IMR-90 (cell line): ENCODE measurements at regions not wholly inside any gene's neighbourhood (a gene's known extent, or its start where the extent isn't known, plus 50 kb on each side); places are given as distances from the start of the nearest gene placed in this dataset.

ENCODE experiments used
- ATAC-seq: fragments of 200-7000 bp; cut with Tn5 transposase; 2 replicates; pipeline ENCODE4 v1.9.1; 2020; ENCODE audit warnings: low read depth, mild to moderate bottlenecking, moderate library complexity
- BruUV-seq: library from RNA; stranded (reverse); fragments of 400-500 nt; replicated peaks from 2 replicates; lab custom pipeline; 2021; lab: Mats Ljungman, UMichigan
- CTCF ChIA-PET: fragments of 300-600 bp; formaldehyde crosslinking; extraction: SDS; loops from one replicate; lab custom pipeline; 2021; ENCODE audit warnings: antibody characterized with exemption; lab: Yijun Ruan, JAX
- POLR2A ChIA-PET: fragments of 300-600 bp; sonication (Branson Sonifier 250); formaldehyde crosslinking; loops from one replicate; lab custom pipeline; 2022; ENCODE audit warnings: antibody characterized with exemption; ENCODE audit not compliant: unreplicated experiment; lab: Charles Lee
- DNase-seq: peaks from one replicate; pipeline ENCODE4 v3.0.0; 2013
- H2AFZ ChIP-seq: replicated peaks from 2 replicates; pipeline ENCODE3; 2013; ENCODE audit warnings: low read length, mild to moderate bottlenecking; ENCODE audit not compliant: poor library complexity
- H2AK5ac ChIP-seq: 2 replicates; pipeline ENCODE4 v1.6.1; 2013; ENCODE audit warnings: low read depth, low read length, inconsistent platforms
- H2AK9ac ChIP-seq: replicated peaks from 2 replicates; pipeline ENCODE3; 2013; ENCODE audit warnings: mild to moderate bottlenecking, low read depth, low read length, moderate library complexity; ENCODE audit not compliant: poor library complexity
- H2BK120ac ChIP-seq: 2 replicates; pipeline ENCODE4 v1.6.1; 2013; ENCODE audit warnings: low read depth, low read length, inconsistent platforms
- H2BK15ac ChIP-seq: 3 replicates; pipeline ENCODE4 v1.6.1; 2013; ENCODE audit warnings: low read depth, low read length, inconsistent platforms
- H2BK20ac ChIP-seq: 2 replicates; pipeline ENCODE4 v1.6.1; 2013; ENCODE audit warnings: low read depth, mild to moderate bottlenecking, inconsistent platforms, low read length, moderate library complexity
- H2BK5ac ChIP-seq: 2 replicates; pipeline ENCODE4 v1.6.1; 2013; ENCODE audit warnings: mild to moderate bottlenecking, low read depth, low read length, inconsistent platforms; ENCODE audit not compliant: poor library complexity, severe bottlenecking
- H3K14ac ChIP-seq: replicated peaks from 2 replicates; pipeline ENCODE4 v1.6.1; 2013; ENCODE audit warnings: low read depth, low read length, inconsistent platforms
- H3K18ac ChIP-seq: 2 replicates; pipeline ENCODE4 v1.6.1; 2013; ENCODE audit warnings: low read depth, low read length, control low read depth
- H3K23ac ChIP-seq: 2 replicates; pipeline ENCODE4 v1.6.1; 2013; ENCODE audit warnings: low read depth, low read length, inconsistent platforms
- H3K27ac ChIP-seq: 2 replicates; pipeline ENCODE4 v1.5.1; 2013; ENCODE audit warnings: mild to moderate bottlenecking, control low read depth, low read length; ENCODE audit not compliant: insufficient read depth
- H3K27me3 ChIP-seq: 2 replicates; pipeline ENCODE4 v1.6.1; 2013; ENCODE audit warnings: low read length; ENCODE audit not compliant: control insufficient read depth, insufficient read depth
- H3K36me3 ChIP-seq: 2 replicates; pipeline ENCODE4 v1.6.1; 2013; ENCODE audit warnings: low read length, mixed read lengths; ENCODE audit not compliant: control insufficient read depth, insufficient read depth
- H3K4ac ChIP-seq: 2 replicates; pipeline ENCODE4 v1.6.1; 2013; ENCODE audit warnings: low read depth, low read length, inconsistent platforms
- H3K4me1 ChIP-seq: 2 replicates; pipeline ENCODE4 v1.6.1; 2013; ENCODE audit warnings: low read length, mixed read lengths; ENCODE audit not compliant: control insufficient read depth, insufficient read depth
- H3K4me2 ChIP-seq: 2 replicates; pipeline ENCODE4 v1.6.1; 2013; ENCODE audit warnings: low read depth, mild to moderate bottlenecking, control low read depth, low read length, moderate library complexity
- H3K4me3 ChIP-seq: 2 replicates; pipeline ENCODE4 v1.5.1; 2013; ENCODE audit warnings: low read depth, mild to moderate bottlenecking, control low read depth, low read length, moderate library complexity; ENCODE audit not compliant: insufficient read depth
- H3K56ac ChIP-seq: 2 replicates; pipeline ENCODE4 v1.6.1; 2013; ENCODE audit warnings: low read length, inconsistent platforms; ENCODE audit not compliant: insufficient read depth; ENCODE audit errors: extremely low read depth
- H3K79me1 ChIP-seq, 2 experiments: 2 replicates each; pipeline ENCODE4 v1.6.1; 2013; ENCODE audit warnings: low read length in 2 of 2, inconsistent platforms in 1 of 2, low read depth in 1 of 2
- H3K9ac ChIP-seq: 2 replicates; pipeline ENCODE4 v1.6.1; 2013; ENCODE audit warnings: low read depth, low read length, control low read depth
- H3K9me1 ChIP-seq: 2 replicates; pipeline ENCODE4 v1.6.1; 2013; ENCODE audit warnings: low read length, inconsistent platforms; ENCODE audit not compliant: insufficient read depth
- H3K9me3 ChIP-seq: 2 replicates; pipeline ENCODE4 v1.6.1; 2013; ENCODE audit warnings: low read length; ENCODE audit not compliant: control insufficient read depth, insufficient read depth
- H4K20me1 ChIP-seq: 2 replicates; pipeline ENCODE4 v1.6.1; 2013; ENCODE audit warnings: low read length, inconsistent platforms; ENCODE audit not compliant: insufficient read depth
- H4K5ac ChIP-seq: 2 replicates; pipeline ENCODE4 v1.6.1; 2013; ENCODE audit warnings: mild to moderate bottlenecking, low read depth, low read length, control low read depth
- H4K8ac ChIP-seq, 2 experiments: 2 replicates each; pipeline ENCODE4 v1.6.1; 2013; ENCODE audit warnings: low read depth in 2 of 2, low read length in 2 of 2, control low read depth in 1 of 2, inconsistent platforms in 1 of 2
- H4K91ac ChIP-seq: 2 replicates; pipeline ENCODE4 v1.6.1; 2013; ENCODE audit warnings: low read depth, low read length, inconsistent platforms; ENCODE audit not compliant: insufficient read depth
- BHLHE40 ChIP-seq: fragments of 150-350 bp; IDR thresholded peaks from 2 replicates; pipeline ENCODE4 v1.6.1; 2016; ENCODE audit warnings: mild to moderate bottlenecking, low read depth, low read length
- CEBPB ChIP-seq: IDR thresholded peaks from 2 replicates; pipeline ENCODE4 v1.6.1; 2012; ENCODE audit warnings: low read depth, low read length, improper control_type of control experiment
- CHD1 ChIP-seq: IDR thresholded peaks from 2 replicates; pipeline ENCODE4 v1.6.1; 2012; ENCODE audit warnings: low read depth, low read length, improper control_type of control experiment
- FOS ChIP-seq: fragments of 150-350 bp; IDR thresholded peaks from 2 replicates; pipeline ENCODE4 v1.6.1; 2016; ENCODE audit warnings: low read depth, low read length
- MAFK ChIP-seq: IDR thresholded peaks from 2 replicates; pipeline ENCODE4 v1.6.1; 2012; ENCODE audit warnings: low read depth, low read length, improper control_type of control experiment
- MAZ ChIP-seq: IDR thresholded peaks from 2 replicates; pipeline ENCODE4 v1.6.1; 2012; ENCODE audit warnings: low read depth, mild to moderate bottlenecking, low read length, improper control_type of control experiment, moderate library complexity, borderline replicate concordance
- MXI1 ChIP-seq: IDR thresholded peaks from 2 replicates; pipeline ENCODE4 v1.6.1; 2012; ENCODE audit warnings: low read depth, mild to moderate bottlenecking, low read length, moderate library complexity, borderline replicate concordance
- NFE2L2 ChIP-seq: fragments of 150-350 bp; IDR thresholded peaks from 2 replicates; pipeline ENCODE4 v1.6.1; 2016; ENCODE audit warnings: low read depth, mild to moderate bottlenecking, low read length
- POLR2A ChIP-seq: IDR thresholded peaks from 2 replicates; pipeline ENCODE4 v1.6.1; 2012; ENCODE audit warnings: mild to moderate bottlenecking, low read depth, low read length
- RAD21 ChIP-seq: IDR thresholded peaks from 2 replicates; pipeline ENCODE4 v1.6.1; 2012; ENCODE audit warnings: low read length, improper control_type of control experiment
- RCOR1 ChIP-seq: IDR thresholded peaks from 2 replicates; pipeline ENCODE4 v1.6.1; 2012; ENCODE audit warnings: mild to moderate bottlenecking, low read length, improper control_type of control experiment; ENCODE audit not compliant: insufficient replicate concordance
- RFX5 ChIP-seq: IDR thresholded peaks from 2 replicates; pipeline ENCODE4 v1.8.0; 2012; ENCODE audit warnings: low read depth, mild to moderate bottlenecking, low read length, moderate library complexity
- SMC3 ChIP-seq: fragments of 150-350 bp; IDR thresholded peaks from 2 replicates; pipeline ENCODE4 v1.6.1; 2016; ENCODE audit warnings: low read depth, mild to moderate bottlenecking, antibody characterized with exemption, low read length, moderate library complexity
- WGBS, 2 experiments: methylation state at CpG; one replicate each; pipeline versions ENCODE4 v1.1.5 to v1.1.7; 2013; ENCODE audit warnings: missing lambda C conversion rate in 2 of 2; ENCODE audit not compliant: insufficient read length in 1 of 2; ENCODE audit errors: extremely low coverage in 2 of 2; 5-methylcytosine and 5-hydroxymethylcytosine counted together
- dilution Hi-C: fragments of 300-500 bp; cut with HindIII; formaldehyde crosslinking; loops from one replicate; pipeline ENCODE4 v1.14.3; 2018; ENCODE audit warnings: low sequenced_read_pairs; ENCODE audit not compliant: unreplicated experiment
- in situ Hi-C: fragments of 300-500 bp; cut with MboI; formaldehyde crosslinking; loops from 3 replicates; pipeline ENCODE4 v1.14.3; 2019; ENCODE audit warnings: low sequenced_read_pairs, inconsistent platforms, mixed read lengths
- intact Hi-C: fragments of 100-400 bp; cut with micrococcal nuclease; formaldehyde crosslinking; loops from 2 replicates; pipeline ENCODE4 v1.10.0; 2022
- TF ChIP-seq, protein P1 (sequence below): conservative IDR thresholded peaks from 2 replicates; pipeline ENCODE4 v1.5.1; 2012; ENCODE audit warnings: mild to moderate bottlenecking, low read depth, low read length, improper control_type of control experiment
- TF ChIP-seq, protein P2 (sequence below): fragments of 150-350 bp; IDR thresholded peaks from 2 replicates; pipeline ENCODE4 v1.6.1; 2016; ENCODE audit warnings: low read depth, mild to moderate bottlenecking, low read length, moderate library complexity, borderline replicate concordance
- TF ChIP-seq, protein P3 (sequence below): fragments of 150-350 bp; IDR thresholded peaks from 2 replicates; pipeline ENCODE4 v1.6.1; 2017; ENCODE audit warnings: mild to moderate bottlenecking, antibody characterized with exemption, low read length, low read depth

DNA sequence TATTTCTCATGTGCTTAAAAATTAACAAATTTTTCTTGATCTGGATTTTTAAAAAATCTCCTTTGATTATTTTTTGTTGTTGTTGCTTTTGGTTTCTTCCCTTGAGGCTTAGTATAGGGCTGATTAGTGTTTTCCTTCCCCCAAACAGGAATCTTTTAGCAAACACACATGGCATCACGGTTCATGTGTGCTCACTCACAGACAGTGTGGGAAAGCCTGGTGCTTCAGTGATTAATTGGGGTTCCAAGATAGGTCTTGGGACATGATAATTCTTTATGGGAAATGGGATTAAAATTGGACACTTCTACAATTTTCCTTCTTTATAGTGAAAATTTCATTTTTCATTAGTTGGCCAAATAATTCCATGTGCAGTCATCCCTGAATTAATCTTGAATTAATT, 153.9 kb upstream of the SOX11 start:
- ChIA-PET CTCF (no interaction called here), POLR2A (no interaction called here)
- intact Hi-C loops (no loop called here), in situ Hi-C loops (no loop called here), dilution Hi-C loops (no loop called here)
- Histone ChIP-seq H3K56ac (no peak overlapping the region), H3K27me3 (no peaks in the 10 kb centered on the region), H3K18ac (no peak overlapping the region), H4K8ac (no peak overlapping the region), H2AFZ (no peak overlapping the region), H4K20me1 (no peaks in the 10 kb centered on the region), H2BK15ac (no peak overlapping the region), H2BK120ac (no peak overlapping the region), H3K4me3 (no peak overlapping the region), H3K9me1 (no peaks in the 10 kb centered on the region), H4K5ac (no peak overlapping the region), H3K9me3 (peaks cover 2% of the 10 kb centered on the region; the same call in 1 of the 2 replicates), H3K9ac (no peak overlapping the region), H3K23ac (no peak overlapping the region), H2BK5ac (no peak overlapping the region), H3K4me2 (no peak overlapping the region), H3K27ac (no peak overlapping the region), H3K4ac (no peak overlapping the region), H2BK20ac (no peak overlapping the region), H2AK5ac (no peak overlapping the region), H2AK9ac (no peak overlapping the region), H3K79me1 (no peaks in the 10 kb centered on the region), H4K91ac (no peak overlapping the region), H3K4me1 (no peaks in the 10 kb centered on the region), H3K14ac (no peak overlapping the region), H3K36me3 (no peaks in the 10 kb centered on the region)
- no TSS peak for BruUV-seq
- DNase-seq (no peak), ATAC-seq (no peak)
- TF ChIP-seq SMC3 (no peak), MAZ (no peak), CEBPB (no peak), POLR2A (no peak), MXI1 (no peak), CHD1 (no peak), RAD21 (no peak), RCOR1 (no peak), FOS (no peak), BHLHE40 (no peak), MAFK (no peak), RFX5 (no peak), NFE2L2 (no peak)
- TF ChIP-seq, protein P1, sequence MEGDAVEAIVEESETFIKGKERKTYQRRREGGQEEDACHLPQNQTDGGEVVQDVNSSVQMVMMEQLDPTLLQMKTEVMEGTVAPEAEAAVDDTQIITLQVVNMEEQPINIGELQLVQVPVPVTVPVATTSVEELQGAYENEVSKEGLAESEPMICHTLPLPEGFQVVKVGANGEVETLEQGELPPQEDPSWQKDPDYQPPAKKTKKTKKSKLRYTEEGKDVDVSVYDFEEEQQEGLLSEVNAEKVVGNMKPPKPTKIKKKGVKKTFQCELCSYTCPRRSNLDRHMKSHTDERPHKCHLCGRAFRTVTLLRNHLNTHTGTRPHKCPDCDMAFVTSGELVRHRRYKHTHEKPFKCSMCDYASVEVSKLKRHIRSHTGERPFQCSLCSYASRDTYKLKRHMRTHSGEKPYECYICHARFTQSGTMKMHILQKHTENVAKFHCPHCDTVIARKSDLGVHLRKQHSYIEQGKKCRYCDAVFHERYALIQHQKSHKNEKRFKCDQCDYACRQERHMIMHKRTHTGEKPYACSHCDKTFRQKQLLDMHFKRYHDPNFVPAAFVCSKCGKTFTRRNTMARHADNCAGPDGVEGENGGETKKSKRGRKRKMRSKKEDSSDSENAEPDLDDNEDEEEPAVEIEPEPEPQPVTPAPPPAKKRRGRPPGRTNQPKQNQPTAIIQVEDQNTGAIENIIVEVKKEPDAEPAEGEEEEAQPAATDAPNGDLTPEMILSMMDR, result no peak
- TF ChIP-seq, protein P2, sequence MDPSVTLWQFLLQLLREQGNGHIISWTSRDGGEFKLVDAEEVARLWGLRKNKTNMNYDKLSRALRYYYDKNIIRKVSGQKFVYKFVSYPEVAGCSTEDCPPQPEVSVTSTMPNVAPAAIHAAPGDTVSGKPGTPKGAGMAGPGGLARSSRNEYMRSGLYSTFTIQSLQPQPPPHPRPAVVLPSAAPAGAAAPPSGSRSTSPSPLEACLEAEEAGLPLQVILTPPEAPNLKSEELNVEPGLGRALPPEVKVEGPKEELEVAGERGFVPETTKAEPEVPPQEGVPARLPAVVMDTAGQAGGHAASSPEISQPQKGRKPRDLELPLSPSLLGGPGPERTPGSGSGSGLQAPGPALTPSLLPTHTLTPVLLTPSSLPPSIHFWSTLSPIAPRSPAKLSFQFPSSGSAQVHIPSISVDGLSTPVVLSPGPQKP, result no peak
- TF ChIP-seq, protein P3, sequence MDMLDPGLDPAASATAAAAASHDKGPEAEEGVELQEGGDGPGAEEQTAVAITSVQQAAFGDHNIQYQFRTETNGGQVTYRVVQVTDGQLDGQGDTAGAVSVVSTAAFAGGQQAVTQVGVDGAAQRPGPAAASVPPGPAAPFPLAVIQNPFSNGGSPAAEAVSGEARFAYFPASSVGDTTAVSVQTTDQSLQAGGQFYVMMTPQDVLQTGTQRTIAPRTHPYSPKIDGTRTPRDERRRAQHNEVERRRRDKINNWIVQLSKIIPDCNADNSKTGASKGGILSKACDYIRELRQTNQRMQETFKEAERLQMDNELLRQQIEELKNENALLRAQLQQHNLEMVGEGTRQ, result no peak
- no CpG with 5 or more reads among the region's 1 CpG for WGBS, 2 experiments
